Breast epithelium (tissue), 4 donors: ENCODE measurements at regions not wholly inside any gene's neighbourhood (a gene's known extent, or its start where the extent isn't known, plus 50 kb on each side); places are given as distances from the start of the nearest gene placed in this dataset.

Experiments used
- DNase-seq, 2 donors: peaks; one replicate each; pipeline ENCODE4 v3.0.0-alpha.2; 2019; ENCODE audit warnings: low spot score in 2 of 2
- H3K27ac ChIP-seq, 2 donors: fragments of 200-600 bp; sonication (generic) in 1 of 2; one replicate each; pipeline ENCODE4 v1.5.1; 2016 to 2019; ENCODE audit warnings: mild to moderate bottlenecking in 1 of 2
- H3K27me3 ChIP-seq, 2 donors: fragments of 200-600 bp; sonication (generic) in 1 of 2; one replicate each; pipeline versions ENCODE4 v1.5.1 to v1.6.0; 2017 to 2019; ENCODE audit warnings: control low read depth in 1 of 2, mild to moderate bottlenecking in 1 of 2
- H3K36me3 ChIP-seq: fragments of 200-600 bp; one replicate; pipeline ENCODE4 v1.5.1; 2019
- H3K4me1 ChIP-seq, 2 donors: fragments of 200-600 bp; sonication (generic); one replicate each; pipeline ENCODE4 v1.5.1; 2016 to 2019; ENCODE audit warnings: control low read depth in 1 of 2
- H3K4me3 ChIP-seq, 3 donors: fragments of 200-600 bp; sonication (generic); 1 replicate in 2 of 3; 2 replicates in 1 of 3; pipeline ENCODE4 v1.5.1; 2016 to 2019; ENCODE audit warnings: mild to moderate bottlenecking in 3 of 3, moderate library complexity in 2 of 3
- H3K9me3 ChIP-seq, 2 donors: fragments of 200-600 bp; sonication (generic) in 1 of 2; one replicate each; pipeline ENCODE4 v1.5.1; 2016 to 2019; ENCODE audit warnings: control low read depth in 1 of 2
- POLR2A ChIP-seq: fragments of 450-650 bp; IDR thresholded peaks from one replicate; pipeline ENCODE4 v1.6.1; 2016; ENCODE audit warnings: antibody characterized with exemption, mild to moderate bottlenecking, moderate library complexity
- POLR2AphosphoS5 ChIP-seq, 3 donors: sonication (generic); formaldehyde crosslinking; IDR thresholded peaks; one replicate each; pipeline ENCODE4 v1.6.1; 2017; ENCODE audit warnings: antibody characterized with exemption in 3 of 3
- intact Hi-C: fragments of 100-400 bp; cut with DNase I; formaldehyde crosslinking; loops from one replicate; pipeline ENCODE4 v1.15.1; 2023; ENCODE audit warnings: low total_unique reads
- TF ChIP-seq, protein P1 (sequence below), 3 donors: fragments of 450-650 bp; IDR thresholded peaks; one replicate each; pipeline ENCODE4 v1.5.1; 2016 to 2017; ENCODE audit warnings: antibody characterized with exemption in 3 of 3, mild to moderate bottlenecking in 3 of 3, moderate library complexity in 3 of 3

- H3K27ac ChIP-seq: no peak overlapping the region
- H3K4me1 ChIP-seq: no peaks in the 10 kb centered on the region
- H3K36me3 ChIP-seq: no peaks in the 10 kb centered on the region
- H3K27me3 ChIP-seq: no peaks in the 10 kb centered on the region
- TF ChIP-seq, protein P1, sequence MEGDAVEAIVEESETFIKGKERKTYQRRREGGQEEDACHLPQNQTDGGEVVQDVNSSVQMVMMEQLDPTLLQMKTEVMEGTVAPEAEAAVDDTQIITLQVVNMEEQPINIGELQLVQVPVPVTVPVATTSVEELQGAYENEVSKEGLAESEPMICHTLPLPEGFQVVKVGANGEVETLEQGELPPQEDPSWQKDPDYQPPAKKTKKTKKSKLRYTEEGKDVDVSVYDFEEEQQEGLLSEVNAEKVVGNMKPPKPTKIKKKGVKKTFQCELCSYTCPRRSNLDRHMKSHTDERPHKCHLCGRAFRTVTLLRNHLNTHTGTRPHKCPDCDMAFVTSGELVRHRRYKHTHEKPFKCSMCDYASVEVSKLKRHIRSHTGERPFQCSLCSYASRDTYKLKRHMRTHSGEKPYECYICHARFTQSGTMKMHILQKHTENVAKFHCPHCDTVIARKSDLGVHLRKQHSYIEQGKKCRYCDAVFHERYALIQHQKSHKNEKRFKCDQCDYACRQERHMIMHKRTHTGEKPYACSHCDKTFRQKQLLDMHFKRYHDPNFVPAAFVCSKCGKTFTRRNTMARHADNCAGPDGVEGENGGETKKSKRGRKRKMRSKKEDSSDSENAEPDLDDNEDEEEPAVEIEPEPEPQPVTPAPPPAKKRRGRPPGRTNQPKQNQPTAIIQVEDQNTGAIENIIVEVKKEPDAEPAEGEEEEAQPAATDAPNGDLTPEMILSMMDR (IDR thresholded peaks at IDR 0.05): no peak
- TF ChIP-seq POLR2AphosphoS5 (IDR thresholded peaks at IDR 0.05): no peak
- no peak for TF ChIP-seq POLR2A
- H3K4me3 ChIP-seq: no peak overlapping the region
- intact Hi-C loops: no loop called here
- DNase-seq: no peak
- peaks cover 0 to 12% of the 10 kb centered on the region in 2 donors for H3K9me3 ChIP-seq
Measured at GRCh38 chr11:128379587-128380580, 207.5 kb downstream of the ETS1 start.

DNA sequence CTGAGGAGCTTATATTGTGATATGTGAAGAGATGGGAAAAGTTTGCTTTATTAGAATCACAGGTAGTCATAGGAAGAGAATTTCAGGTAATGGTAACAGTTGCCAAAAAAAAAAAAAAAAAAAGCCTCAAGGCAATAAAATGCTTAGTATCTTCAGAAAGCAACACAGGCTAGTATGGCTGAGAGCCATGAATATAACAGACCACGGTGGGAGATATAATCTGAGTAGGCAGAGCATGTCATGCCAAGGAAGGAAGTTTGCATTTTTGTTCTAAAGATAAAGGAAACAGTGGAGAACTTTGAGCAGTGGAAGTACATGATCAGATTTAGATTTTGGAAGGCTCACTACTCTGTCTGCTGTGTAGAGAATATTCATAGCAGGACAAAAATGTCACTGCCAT is 211.4 kb downstream of the ETS1 start:
- DNase-seq: no peak
- H3K4me3 ChIP-seq: no peak overlapping the region
- intact Hi-C loops: no loop called here
- no peaks in the 10 kb centered on the region for H3K9me3 ChIP-seq
- no peaks in the 10 kb centered on the region for H3K27me3 ChIP-seq
- no peaks in the 10 kb centered on the region for H3K4me1 ChIP-seq
- no peak overlapping the region for H3K27ac ChIP-seq
- no peak for TF ChIP-seq POLR2A
- TF ChIP-seq, protein P1 (IDR thresholded peaks at IDR 0.05): no peak
- no peaks in the 10 kb centered on the region for H3K36me3 ChIP-seq

DNA sequence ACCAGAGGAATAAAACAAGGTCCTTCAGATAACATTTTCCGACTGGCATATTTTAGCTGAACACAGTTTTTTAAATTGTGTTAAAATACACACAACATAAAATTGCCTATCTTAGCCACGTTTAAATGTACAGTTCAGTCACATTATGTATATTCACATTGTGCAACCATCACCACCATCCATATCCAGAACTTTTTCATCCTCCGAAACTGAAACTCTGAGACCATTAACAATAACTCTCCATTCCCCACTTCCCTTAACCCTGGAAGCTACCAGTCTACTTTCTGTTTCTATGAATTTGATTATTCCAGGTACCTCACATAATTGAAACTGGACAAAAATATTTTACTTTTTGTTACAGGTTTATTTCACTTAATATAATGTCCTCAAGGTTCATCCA is 213.3 kb downstream of the ETS1 start:
- H3K27me3 ChIP-seq: no peaks in the 10 kb centered on the region
- no peak overlapping the region for H3K4me3 ChIP-seq
- no peaks in the 10 kb centered on the region for H3K36me3 ChIP-seq
- DNase-seq: no peak
- no peak overlapping the region for H3K27ac ChIP-seq
- H3K4me1 ChIP-seq: no peaks in the 10 kb centered on the region
- TF ChIP-seq POLR2A (no peak), POLR2AphosphoS5 (IDR thresholded peaks at IDR 0.05) (no peak)
- TF ChIP-seq, protein P1 (IDR thresholded peaks at IDR 0.05): no peak
- intact Hi-C loops: no loop called here
- H3K9me3 ChIP-seq: no peaks in the 10 kb centered on the region

DNA sequence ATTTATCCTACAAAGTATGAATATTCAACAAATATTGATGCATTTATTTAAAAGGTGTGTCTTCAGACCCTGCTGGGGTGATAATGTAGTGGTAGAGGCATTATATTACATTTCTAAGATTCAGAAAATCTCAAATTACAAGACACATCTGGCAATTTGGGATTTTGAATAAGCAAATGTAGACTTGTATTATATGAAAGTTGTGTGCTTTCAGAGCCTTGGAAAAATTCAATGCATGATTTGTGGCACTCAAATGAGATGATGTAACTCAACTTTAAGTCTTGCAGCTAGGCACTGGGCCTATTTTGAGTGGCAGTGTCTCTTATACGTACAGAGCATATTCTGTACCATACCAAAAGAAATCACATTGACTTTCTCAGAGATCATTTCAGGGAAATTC is 214.4 kb downstream of the ETS1 start:
- Histone ChIP-seq H3K27ac (no peak overlapping the region), H3K4me1 (no peaks in the 10 kb centered on the region), H3K9me3 (no peaks in the 10 kb centered on the region), H3K4me3 (no peak overlapping the region), H3K36me3 (no peaks in the 10 kb centered on the region), H3K27me3 (no peaks in the 10 kb centered on the region)
- no peak for DNase-seq
- TF ChIP-seq POLR2AphosphoS5 (IDR thresholded peaks at IDR 0.05): no peak
- TF ChIP-seq POLR2A: no peak
- TF ChIP-seq, protein P1 (IDR thresholded peaks at IDR 0.05): no peak
- intact Hi-C loops: no loop called here

- Histone ChIP-seq H3K4me1 (no peaks in the 10 kb centered on the region), H3K4me3 (no peak overlapping the region), H3K9me3 (no peaks in the 10 kb centered on the region), H3K27ac (no peak overlapping the region), H3K27me3 (no peaks in the 10 kb centered on the region), H3K36me3 (no peaks in the 10 kb centered on the region)
- DNase-seq: no peak
- TF ChIP-seq, protein P1 (IDR thresholded peaks at IDR 0.05): no peak
- TF ChIP-seq POLR2AphosphoS5 (IDR thresholded peaks at IDR 0.05) (no peak), POLR2A (no peak)
- intact Hi-C loops: no loop called here
Measured at GRCh38 chr11:128367573-128367972, 219.8 kb downstream of the ETS1 start.
